A673 (cell line): ENCODE measurements at regions not wholly inside any gene's neighbourhood (a gene's known extent, or its start where the extent isn't known, plus 50 kb on each side); places are given as distances from the start of the nearest gene placed in this dataset.

Experiments
- EZH2 ChIP-seq: fragments of 200-600 bp; sonication (generic); IDR thresholded peaks from 2 replicates; pipeline ENCODE4 v1.6.1; 2017; ENCODE audit warnings: borderline replicate concordance, low read depth, mild to moderate bottlenecking, mixed read lengths, antibody characterized with exemption, low read length; ENCODE audit not compliant: poor library complexity, severe bottlenecking
- TF ChIP-seq, protein P1 (sequence below): fragments of 300-800, 200-600 bp; sonication (generic); conservative IDR thresholded peaks from 2 replicates; pipeline ENCODE4 v1.5.1; 2017; ENCODE audit warnings: low read depth, mild to moderate bottlenecking, antibody characterized with exemption, low read length, moderate library complexity, mixed read lengths

DNA sequence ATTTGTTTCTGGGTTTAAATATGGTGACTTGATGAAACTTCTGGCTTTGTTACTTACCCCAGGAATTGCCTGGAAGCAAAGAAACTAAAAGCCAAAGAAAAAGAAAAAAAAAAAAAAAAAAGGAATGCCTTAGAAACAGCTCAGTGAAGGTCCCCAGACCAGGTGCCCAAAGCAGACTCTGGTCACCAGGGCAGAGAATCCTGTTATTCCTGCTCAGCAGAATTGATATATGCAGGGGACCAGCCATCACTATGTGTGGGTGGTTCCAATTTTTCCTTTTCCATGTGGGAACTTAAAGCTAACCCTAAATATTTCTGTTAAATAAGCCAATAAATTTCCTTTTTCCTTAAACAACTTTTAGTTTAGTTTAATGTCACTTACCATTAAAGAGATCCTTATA lies 100.8 kb upstream of the TPRG1 start:
- TF ChIP-seq, protein P1, sequence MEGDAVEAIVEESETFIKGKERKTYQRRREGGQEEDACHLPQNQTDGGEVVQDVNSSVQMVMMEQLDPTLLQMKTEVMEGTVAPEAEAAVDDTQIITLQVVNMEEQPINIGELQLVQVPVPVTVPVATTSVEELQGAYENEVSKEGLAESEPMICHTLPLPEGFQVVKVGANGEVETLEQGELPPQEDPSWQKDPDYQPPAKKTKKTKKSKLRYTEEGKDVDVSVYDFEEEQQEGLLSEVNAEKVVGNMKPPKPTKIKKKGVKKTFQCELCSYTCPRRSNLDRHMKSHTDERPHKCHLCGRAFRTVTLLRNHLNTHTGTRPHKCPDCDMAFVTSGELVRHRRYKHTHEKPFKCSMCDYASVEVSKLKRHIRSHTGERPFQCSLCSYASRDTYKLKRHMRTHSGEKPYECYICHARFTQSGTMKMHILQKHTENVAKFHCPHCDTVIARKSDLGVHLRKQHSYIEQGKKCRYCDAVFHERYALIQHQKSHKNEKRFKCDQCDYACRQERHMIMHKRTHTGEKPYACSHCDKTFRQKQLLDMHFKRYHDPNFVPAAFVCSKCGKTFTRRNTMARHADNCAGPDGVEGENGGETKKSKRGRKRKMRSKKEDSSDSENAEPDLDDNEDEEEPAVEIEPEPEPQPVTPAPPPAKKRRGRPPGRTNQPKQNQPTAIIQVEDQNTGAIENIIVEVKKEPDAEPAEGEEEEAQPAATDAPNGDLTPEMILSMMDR = no peak
- no peak for TF ChIP-seq EZH2
